PFSK-1 (cell line): ENCODE measurements at regions not wholly inside any gene's neighbourhood (a gene's known extent, or its start where the extent isn't known, plus 50 kb on each side); places are given as distances from the start of the nearest gene placed in this dataset.

Experiments
- POLR2AphosphoS5 ChIP-seq: IDR thresholded peaks from 2 replicates; pipeline ENCODE4 v1.6.1; 2012; ENCODE audit warnings: low read depth, mild to moderate bottlenecking, control low read depth, low read length, moderate library complexity
- REST ChIP-seq, 2 experiments: IDR thresholded peaks; 2 replicates each; pipeline versions ENCODE4 v1.6.1 to v1.8.0; 2011 to 2012; ENCODE audit warnings: low read depth in 2 of 2, low read length in 2 of 2, control low read depth in 1 of 2, inconsistent platforms in 1 of 2, mild to moderate bottlenecking in 1 of 2, moderate library complexity in 1 of 2; ENCODE audit not compliant: insufficient read depth in 1 of 2
- SIN3A ChIP-seq: IDR thresholded peaks from 2 replicates; pipeline ENCODE4 v1.6.1; 2012; ENCODE audit warnings: mild to moderate bottlenecking, low read length, moderate library complexity, borderline replicate concordance; ENCODE audit not compliant: insufficient read depth

GRCh38 chr14:27234331-27234730 is 636.5 kb upstream of the NOVA1 start:
- no peak for TF ChIP-seq POLR2AphosphoS5
- no peak for TF ChIP-seq REST (IDR thresholded peaks at IDR 0.05; ENCODE audit: insufficient read depth in 1 of 2, low read depth in 2 of 2, low read length in 2 of 2)
- no peak for TF ChIP-seq SIN3A
